Muscle of leg (tissue), 3 donors: ENCODE measurements at regions not wholly inside any gene's neighbourhood (a gene's known extent, or its start where the extent isn't known, plus 50 kb on each side); places are given as distances from the start of the nearest gene placed in this dataset.

Source experiments
- DNase-seq: peaks from one replicate; pipeline ENCODE4 v3.0.0; 2013
- H3K27ac ChIP-seq: one replicate; pipeline ENCODE4 v1.5.1; 2013; ENCODE audit warnings: mild to moderate bottlenecking, low read length, control low read depth
- H3K27me3 ChIP-seq: one replicate; pipeline ENCODE4 v1.6.1; 2013; ENCODE audit warnings: low read length; ENCODE audit not compliant: control insufficient read depth, insufficient read depth
- H3K36me3 ChIP-seq: one replicate; pipeline ENCODE4 v1.6.1; 2013; ENCODE audit warnings: low read length; ENCODE audit not compliant: control insufficient read depth, insufficient read depth
- H3K4me1 ChIP-seq: one replicate; pipeline ENCODE4 v1.6.1; 2013; ENCODE audit warnings: low read length; ENCODE audit not compliant: control insufficient read depth, insufficient read depth
- H3K4me3 ChIP-seq: one replicate; pipeline ENCODE4 v1.5.1; 2013; ENCODE audit warnings: low read length, control low read depth
- H3K9me3 ChIP-seq: replicated peaks from 2 replicates; pipeline ENCODE4 v1.6.1; 2013; ENCODE audit warnings: low read depth, low read length; ENCODE audit not compliant: control insufficient read depth
- WGBS: methylation state at CpG from one replicate; pipeline ENCODE4 v1.1.5; 2013; ENCODE audit warnings: missing lambda C conversion rate; ENCODE audit not compliant: insufficient coverage; 5-methylcytosine and 5-hydroxymethylcytosine counted together

- peaks cover 2% of the 10 kb centered on the region for H3K4me1 ChIP-seq
- peaks cover 36% of the 10 kb centered on the region for H3K27me3 ChIP-seq
- H3K36me3 ChIP-seq = no peaks in the 10 kb centered on the region
- H3K4me3 ChIP-seq = no peak overlapping the region
- no peaks in the 10 kb centered on the region for H3K9me3 ChIP-seq
- DNase-seq = no peak
- WGBS = 80% methylated on average over 1 of the region's 3 CpGs
- no peak overlapping the region for H3K27ac ChIP-seq
Observed at GRCh38 chr7:32301427-32301826, 188.8 kb downstream of the LSM5 start.

DNA sequence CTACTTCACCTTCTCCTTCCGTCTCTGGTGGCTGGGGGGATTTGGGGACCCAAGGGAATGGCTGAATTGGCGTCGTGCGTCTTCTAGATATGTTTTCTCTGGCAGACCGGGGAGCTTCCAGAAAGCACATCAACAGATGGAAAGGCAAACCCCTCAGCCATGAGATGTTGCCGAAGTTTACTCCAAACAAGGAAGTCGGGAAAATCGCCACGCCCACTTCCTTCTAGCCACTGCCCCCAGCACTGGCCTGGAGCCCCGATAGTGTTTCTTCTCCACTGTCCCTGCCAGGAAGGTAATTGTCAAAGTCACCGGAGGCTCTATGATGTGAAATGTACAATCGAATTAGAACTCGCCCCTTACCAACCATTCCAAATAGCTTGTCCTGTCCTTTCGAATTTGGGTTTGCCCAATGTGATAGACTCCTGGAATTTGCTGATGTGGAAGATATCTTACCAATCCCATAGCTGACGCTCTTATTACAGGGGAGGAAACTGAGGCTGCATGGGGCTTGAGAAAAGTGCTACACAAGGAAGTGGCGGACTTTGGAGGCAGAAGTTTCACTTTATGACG, 191.0 kb downstream of the LSM5 start:
- H3K4me1 ChIP-seq = peaks cover 2% of the 10 kb centered on the region
- 16% methylated on average over 10 of the region's 17 CpGs for WGBS
- H3K4me3 ChIP-seq = peak overlapping the region; percentile 43
- H3K27me3 ChIP-seq = peaks cover 35% of the 10 kb centered on the region
- no peak overlapping the region for H3K27ac ChIP-seq
- no peaks in the 10 kb centered on the region for H3K36me3 ChIP-seq
- no peaks in the 10 kb centered on the region for H3K9me3 ChIP-seq
- DNase-seq = peak; percentile 42

DNA sequence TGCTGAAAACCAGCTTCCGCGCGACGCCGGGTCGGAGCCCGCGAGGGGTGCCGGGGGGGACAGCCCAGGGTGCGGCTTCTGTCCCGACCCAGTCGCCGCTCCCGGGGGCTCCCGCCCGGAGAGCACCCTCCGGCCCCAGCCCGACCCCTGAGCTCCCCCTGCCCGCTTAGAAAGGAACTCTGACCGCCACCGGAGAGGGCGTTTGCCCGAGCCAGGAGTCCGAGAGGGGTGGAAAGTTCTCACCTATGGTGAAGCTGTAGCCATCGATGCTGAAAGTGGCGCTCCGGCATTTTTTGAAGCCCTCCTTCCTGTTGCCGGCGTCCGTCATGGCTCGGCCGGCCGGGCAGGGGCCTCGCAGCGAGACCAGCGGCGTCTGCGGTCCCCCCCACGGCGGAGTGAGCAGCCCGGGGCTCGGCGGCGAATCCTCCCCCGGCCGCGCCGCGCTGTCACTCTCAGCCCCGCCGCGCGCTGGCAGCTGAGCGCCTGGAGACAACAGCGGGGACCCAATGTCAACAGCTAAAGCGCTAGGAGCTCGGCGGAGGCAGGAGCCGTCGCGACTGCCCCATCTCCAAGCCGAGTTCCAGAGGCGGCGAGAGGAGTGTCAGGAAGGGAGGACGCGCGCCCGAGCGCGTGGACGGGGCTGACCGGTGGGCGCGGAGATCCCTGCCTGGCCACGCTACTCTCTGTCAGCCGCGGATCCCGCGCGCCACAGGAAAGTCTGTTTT, 191.6 kb downstream of the LSM5 start:
- peaks cover 32% of the 10 kb centered on the region for H3K27me3 ChIP-seq
- H3K4me3 ChIP-seq = peak overlapping the region; percentile 43
- peaks cover 2% of the 10 kb centered on the region for H3K4me1 ChIP-seq
- DNase-seq = peak; percentile 23
- no peak overlapping the region for H3K27ac ChIP-seq
- no peaks in the 10 kb centered on the region for H3K36me3 ChIP-seq
- under 1% methylated on average over 71 of the region's 80 CpGs for WGBS
- H3K9me3 ChIP-seq = no peaks in the 10 kb centered on the region

- H3K9me3 ChIP-seq = no peaks in the 10 kb centered on the region
- WGBS = 39% methylated on average over 4 of the region's 5 CpGs
- H3K4me1 ChIP-seq = peaks cover 7% of the 10 kb centered on the region
- H3K4me3 ChIP-seq = no peak overlapping the region
- no peaks in the 10 kb centered on the region for H3K36me3 ChIP-seq
- no peak for DNase-seq
- no peak overlapping the region for H3K27ac ChIP-seq
- H3K27me3 ChIP-seq = peaks cover 21% of the 10 kb centered on the region
Observed at GRCh38 chr7:32293833-32294232, 196.3 kb downstream of the LSM5 start.

DNA sequence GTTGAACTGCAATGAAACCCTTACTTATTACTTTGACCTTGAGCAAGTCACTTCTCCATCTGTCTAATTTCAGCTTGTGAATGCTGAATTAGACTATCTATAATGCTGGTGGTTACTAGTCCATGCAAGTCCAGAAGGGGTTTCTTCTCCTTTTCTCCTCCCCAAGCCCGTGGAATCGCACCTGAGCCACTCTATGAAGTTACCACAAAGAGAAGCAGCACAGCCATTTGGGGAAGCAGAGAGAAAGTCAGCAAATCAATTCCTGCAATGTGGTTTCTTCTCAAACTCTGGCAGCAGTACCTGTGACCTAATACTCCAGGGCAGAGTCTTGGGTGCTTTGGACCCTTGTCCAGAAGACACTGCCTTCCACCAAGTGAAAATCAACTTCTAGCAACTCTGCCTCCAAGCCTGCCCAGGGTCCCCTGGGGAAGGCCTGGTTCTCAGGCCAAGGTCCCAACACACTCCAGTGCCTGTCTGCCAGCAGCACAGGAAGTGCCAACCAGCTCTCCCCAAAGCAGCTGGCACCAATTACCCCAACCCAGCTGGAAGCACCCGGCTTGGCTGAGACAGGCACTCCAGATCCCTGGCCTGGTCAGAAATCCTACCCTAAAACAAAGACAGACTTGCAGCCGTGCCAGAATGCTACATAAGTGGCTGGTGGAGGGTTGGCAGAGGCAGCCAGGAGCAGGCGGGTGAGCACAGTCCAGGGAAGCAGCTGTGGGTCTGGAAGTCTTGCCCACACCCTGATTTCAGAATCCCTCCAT, 200.3 kb downstream of the LSM5 start:
- 58% methylated on average over 2 of the region's 5 CpGs for WGBS

GRCh38 chr7:32285698-32286097, 204.5 kb downstream of the LSM5 start:
- H3K36me3 ChIP-seq = no peaks in the 10 kb centered on the region
- no CpG with 5 or more reads among the region's 2 CpGs for WGBS
- no peaks in the 10 kb centered on the region for H3K9me3 ChIP-seq
- peaks cover 7% of the 10 kb centered on the region for H3K4me1 ChIP-seq
- H3K27me3 ChIP-seq = no peaks in the 10 kb centered on the region
- no peak overlapping the region for H3K4me3 ChIP-seq
- no peak for DNase-seq
- no peak overlapping the region for H3K27ac ChIP-seq

More for the DNA sequence above, 200.3 kb downstream of the LSM5 start:
- H3K36me3 ChIP-seq = no peaks in the 10 kb centered on the region
- peak; percentile 89 for DNase-seq
- peaks cover 7% of the 10 kb centered on the region for H3K4me1 ChIP-seq
- H3K9me3 ChIP-seq = no peaks in the 10 kb centered on the region
- no peak overlapping the region for H3K4me3 ChIP-seq
- H3K27ac ChIP-seq = no peak overlapping the region
- peaks cover 3% of the 10 kb centered on the region for H3K27me3 ChIP-seq

DNA sequence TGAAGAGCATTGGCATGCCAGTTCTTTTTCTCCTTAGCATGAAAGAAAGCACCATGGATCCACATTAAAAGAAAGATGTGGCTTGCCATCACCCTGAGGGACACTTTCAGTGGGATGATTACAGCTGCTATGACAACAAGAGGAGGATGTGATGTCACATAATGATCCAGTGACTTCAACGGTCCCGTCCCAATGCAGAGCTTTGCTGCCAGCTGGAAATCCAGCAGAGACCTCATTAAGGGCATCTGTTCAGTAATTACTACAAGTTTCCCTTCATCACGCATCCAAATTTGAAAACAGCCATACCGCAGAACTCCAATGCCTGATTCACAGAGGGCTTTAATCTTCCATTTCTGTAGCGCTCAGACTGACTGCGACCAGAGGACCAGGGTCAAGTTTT, 206.6 kb downstream of the LSM5 start:
- no peaks in the 10 kb centered on the region for H3K27me3 ChIP-seq
- 57% methylated on average over 6 of the region's 6 CpGs for WGBS
- no peak overlapping the region for H3K4me3 ChIP-seq
- H3K9me3 ChIP-seq = no peaks in the 10 kb centered on the region
- H3K4me1 ChIP-seq = no peaks in the 10 kb centered on the region
- H3K36me3 ChIP-seq = no peaks in the 10 kb centered on the region
- DNase-seq = no peak
- H3K27ac ChIP-seq = no peak overlapping the region

- no peak overlapping the region for H3K27ac ChIP-seq
- H3K4me3 ChIP-seq = no peak overlapping the region
- H3K9me3 ChIP-seq = no peaks in the 10 kb centered on the region
- no peaks in the 10 kb centered on the region for H3K4me1 ChIP-seq
- DNase-seq = no peak
- H3K27me3 ChIP-seq = no peaks in the 10 kb centered on the region
- no peaks in the 10 kb centered on the region for H3K36me3 ChIP-seq
- WGBS = no CpG with 5 or more reads among the region's 1 CpG
Observed at GRCh38 chr7:32279500-32279899, 209.3 kb upstream of the PDE1C start.

GRCh38 chr7:32275216-32276009, 205.2 kb upstream of the PDE1C start:
- no peaks in the 10 kb centered on the region for H3K27me3 ChIP-seq
- no peak overlapping the region for H3K4me3 ChIP-seq
- no CpG with 5 or more reads among the region's 3 CpGs for WGBS
- no peaks in the 10 kb centered on the region for H3K36me3 ChIP-seq
- no peaks in the 10 kb centered on the region for H3K9me3 ChIP-seq
- H3K4me1 ChIP-seq = no peaks in the 10 kb centered on the region
- no peak overlapping the region for H3K27ac ChIP-seq
- no peak for DNase-seq

- DNase-seq = no peak
- Histone ChIP-seq H3K27ac (no peak overlapping the region), H3K4me1 (no peaks in the 10 kb centered on the region), H3K4me3 (no peak overlapping the region), H3K9me3 (no peaks in the 10 kb centered on the region), H3K36me3 (no peaks in the 10 kb centered on the region), H3K27me3 (no peaks in the 10 kb centered on the region)
- no CpG with 5 or more reads among the region's 1 CpG for WGBS
Observed at GRCh38 chr7:32273297-32273696, 203.1 kb upstream of the PDE1C start.
